ENCODE measurements at regions not wholly inside any gene's neighbourhood (a gene's known extent, or its start where the extent isn't known, plus 50 kb on each side); places are given as distances from the start of the nearest gene placed in this dataset. TPM values are rescaled to one million over a fixed set of nuclear protein-coding genes. Genes with fewer than 3 reads are reported as not detected.

Small RNA genes lying in the stretch of these regions (microRNA-seq; reads per million reads assigned to microRNA genes)
- gene MIR6074 (ENCODE audit: borderline replicate concordance), result not detected
